T-cell (primary cell): ENCODE measurements at regions not wholly inside any gene's neighbourhood (a gene's known extent, or its start where the extent isn't known, plus 50 kb on each side); places are given as distances from the start of the nearest gene placed in this dataset.

Experiments used
- ATAC-seq, 4 experiments: fragments of 200-7000 bp in 3 of 4; fragments of 150-1000 bp in 1 of 4; cut with Tn5 transposase; replicated peaks in 1 of 4; 1 replicate in 3 of 4; 2 replicates in 1 of 4; pipeline ENCODE4 v1.10.0; 2021; ENCODE audit warnings: moderate library complexity in 3 of 4, mild to moderate bottlenecking in 2 of 4, moderate number of reproducible peaks in 1 of 4
- CTCF ChIA-PET, 2 donors: fragments of 300-600 bp; sonication (Branson Sonifier 250); formaldehyde crosslinking; loops; one replicate each; lab custom pipeline; 2022; ENCODE audit warnings: antibody characterized with exemption in 2 of 2; lab: Charles Lee
- POLR2A ChIA-PET, 2 donors: fragments of 300-600 bp; sonication (Branson Sonifier 250); formaldehyde crosslinking; loops; one replicate each; lab custom pipeline; 2022; ENCODE audit warnings: antibody characterized with exemption in 2 of 2; lab: Charles Lee
- DNase-seq, 35 experiments: peaks; one replicate each; pipeline versions ENCODE4 v3.0.0 to v3.0.0-alpha.2; 2013 to 2023
- H3K27ac ChIP-seq: one replicate; pipeline ENCODE4 v1.5.1; 2013; ENCODE audit warnings: low read length
- H3K27me3 ChIP-seq, 2 experiments: replicated peaks in 1 of 2; 1 replicate in 1 of 2; 2 replicates in 1 of 2; pipeline versions ENCODE4 v1.6.1 to v1.7.0; 2013; ENCODE audit warnings: low read length in 1 of 2, mixed read lengths in 1 of 2; ENCODE audit not compliant: control insufficient read depth in 2 of 2, insufficient read depth in 2 of 2; ENCODE audit errors: extremely low read depth in 1 of 2
- H3K36me3 ChIP-seq, 2 donors: 1 replicate in 1 of 2; 2 replicates in 1 of 2; pipeline versions ENCODE4 v1.6.1 to v1.7.0; 2013; ENCODE audit warnings: low read length in 1 of 2; ENCODE audit not compliant: control insufficient read depth in 2 of 2, insufficient read depth in 1 of 2; ENCODE audit errors: extremely low read depth in 1 of 2
- H3K4me1 ChIP-seq, 2 experiments: 1 replicate in 1 of 2; 2 replicates in 1 of 2; pipeline versions ENCODE4 v1.6.1 to v1.7.0; 2013; ENCODE audit warnings: low read length in 2 of 2, mixed read lengths in 1 of 2; ENCODE audit not compliant: insufficient read depth in 2 of 2, control insufficient read depth in 1 of 2; ENCODE audit errors: extremely low read depth in 1 of 2
- H3K4me3 ChIP-seq, 2 donors: 1 replicate in 1 of 2; 2 replicates in 1 of 2; pipeline versions ENCODE4 v1.5.1 to v1.7.0; 2013; ENCODE audit warnings: mild to moderate bottlenecking in 2 of 2, low read length in 1 of 2, moderate library complexity in 1 of 2; ENCODE audit not compliant: control insufficient read depth in 1 of 2; ENCODE audit errors: extremely low read depth in 1 of 2
- H3K9me3 ChIP-seq: 2 replicates; pipeline ENCODE4 v1.7.0; 2013
- H3K27ac Mint-ChIP-seq, 2 donors: one replicate each; pipeline ENCODE4 v1.8.0; 2020 to 2021; ENCODE audit warnings: mild to moderate bottlenecking in 2 of 2, mixed read lengths in 2 of 2
- H3K27me3 Mint-ChIP-seq, 2 donors: one replicate each; pipeline ENCODE4 v1.8.0; 2021 to 2022; ENCODE audit warnings: mixed read lengths in 2 of 2
- H3K36me3 Mint-ChIP-seq: one replicate; pipeline ENCODE4 v1.8.0; 2021; ENCODE audit warnings: mixed read lengths
- H3K4me1 Mint-ChIP-seq, 3 donors: one replicate each; pipeline ENCODE4 v1.8.0; 2020 to 2022; ENCODE audit warnings: mixed read lengths in 3 of 3, mild to moderate bottlenecking in 1 of 3
- H3K4me3 Mint-ChIP-seq, 3 donors: one replicate each; pipeline ENCODE4 v1.8.0; 2020 to 2022; ENCODE audit warnings: mild to moderate bottlenecking in 3 of 3, mixed read lengths in 3 of 3, moderate library complexity in 3 of 3
- H3K9me3 Mint-ChIP-seq, 3 donors: one replicate each; pipeline ENCODE4 v1.8.0; 2020 to 2022; ENCODE audit warnings: mixed read lengths in 3 of 3
- WGBS: methylation state at CpG from one replicate; pipeline ENCODE4 v1.1.5; 2013; ENCODE audit warnings: missing lambda C conversion rate; ENCODE audit not compliant: insufficient coverage; 5-methylcytosine and 5-hydroxymethylcytosine counted together

GRCh38 chr1:58104960-58105359 lies 441.6 kb downstream of the OMA1 start:
- ChIA-PET CTCF (interaction anchor here in 1 of 2 donors (0.6 kb wide), 1 partner anchor 1278 kb away, joined by 4 read pairs; no protein-coding TSS in a partner anchor), POLR2A (no interaction called here)
- 38% methylated on average over 2 of the region's 4 CpGs for WGBS
- H3K27ac ChIP-seq: no peak overlapping the region
- peaks cover 3 to 8% of the 10 kb centered on the region in 2 donors for H3K27me3 Mint-ChIP-seq
- H3K27me3 ChIP-seq: no peaks in the 10 kb centered on the region
- DNase-seq (no peak), ATAC-seq (no peak)
- no peaks in the 10 kb centered on the region for H3K4me1 ChIP-seq
- H3K4me3 Mint-ChIP-seq: no peak overlapping the region
- H3K9me3 ChIP-seq: no peaks in the 10 kb centered on the region
- no peak overlapping the region for H3K4me3 ChIP-seq
- no peaks in the 10 kb centered on the region for H3K4me1 Mint-ChIP-seq
- no peaks in the 10 kb centered on the region for H3K36me3 ChIP-seq
- no peaks in the 10 kb centered on the region for H3K36me3 Mint-ChIP-seq
- H3K27ac Mint-ChIP-seq: no peak overlapping the region
- H3K9me3 Mint-ChIP-seq: peaks cover 0 to 3% (median 0%) of the 10 kb centered on the region in 3 donors

- H3K9me3 ChIP-seq: no peaks in the 10 kb centered on the region
- H3K9me3 Mint-ChIP-seq: no peaks in the 10 kb centered on the region
- H3K27me3 ChIP-seq: no peaks in the 10 kb centered on the region
- DNase-seq: no peak
- no peak overlapping the region for H3K4me3 Mint-ChIP-seq
- 100% methylated on average over 1 of the region's 2 CpGs for WGBS
- peaks cover 0 to 4% of the 10 kb centered on the region in 2 donors for H3K27me3 Mint-ChIP-seq
- H3K36me3 Mint-ChIP-seq: no peaks in the 10 kb centered on the region
- H3K27ac ChIP-seq: no peak overlapping the region
- no peaks in the 10 kb centered on the region for H3K36me3 ChIP-seq
- no peak overlapping the region for H3K27ac Mint-ChIP-seq
- H3K4me3 ChIP-seq: no peak overlapping the region
- ChIA-PET CTCF (no interaction called here), POLR2A (no interaction called here)
- ATAC-seq: no peak
- H3K4me1 ChIP-seq: no peaks in the 10 kb centered on the region
- no peaks in the 10 kb centered on the region for H3K4me1 Mint-ChIP-seq
Observed at GRCh38 chr1:58096714-58097113, 449.8 kb downstream of the OMA1 start.

GRCh38 chr1:58095183-58095582 lies 451.3 kb downstream of the OMA1 start:
- Mint-ChIP-seq H3K4me3 (no peak overlapping the region), H3K27me3 (peaks cover 0 to 8% of the 10 kb centered on the region in 2 donors), H3K36me3 (no peaks in the 10 kb centered on the region), H3K4me1 (no peaks in the 10 kb centered on the region), H3K9me3 (no peaks in the 10 kb centered on the region), H3K27ac (no peak overlapping the region)
- ChIA-PET CTCF (interaction anchor here in 1 of 2 donors (0.6 kb wide), 1 partner anchor 13 kb away, joined by 3 read pairs; no protein-coding TSS in a partner anchor), POLR2A (no interaction called here)
- Histone ChIP-seq H3K9me3 (no peaks in the 10 kb centered on the region), H3K4me3 (no peak overlapping the region), H3K36me3 (no peaks in the 10 kb centered on the region), H3K4me1 (no peaks in the 10 kb centered on the region), H3K27ac (no peak overlapping the region), H3K27me3 (no peaks in the 10 kb centered on the region)
- ATAC-seq (no peak), DNase-seq (no peak)
- 90% methylated on average over 2 of the region's 5 CpGs for WGBS

GRCh38 chr1:58094221-58094620 lies 452.3 kb downstream of the OMA1 start:
- Mint-ChIP-seq H3K4me1 (peaks cover 0 to 3% (median 0%) of the 10 kb centered on the region in 3 donors), H3K9me3 (no peaks in the 10 kb centered on the region), H3K4me3 (no peak overlapping the region), H3K27me3 (peaks cover 0 to 15% of the 10 kb centered on the region in 2 donors), H3K27ac (no peak overlapping the region), H3K36me3 (no peaks in the 10 kb centered on the region)
- ChIA-PET POLR2A (no interaction called here), CTCF (no interaction called here)
- Histone ChIP-seq H3K27ac (no peak overlapping the region), H3K4me1 (no peaks in the 10 kb centered on the region), H3K27me3 (no peaks in the 10 kb centered on the region), H3K9me3 (no peaks in the 10 kb centered on the region), H3K4me3 (no peak overlapping the region), H3K36me3 (no peaks in the 10 kb centered on the region)
- ATAC-seq (no peak), DNase-seq (no peak)
- no CpG with 5 or more reads among the region's 2 CpGs for WGBS

- Mint-ChIP-seq H3K4me3 (no peak overlapping the region), H3K4me1 (peaks cover 0 to 3% (median 0%) of the 10 kb centered on the region in 3 donors), H3K27ac (no peak overlapping the region), H3K36me3 (no peaks in the 10 kb centered on the region), H3K27me3 (peaks cover 4 to 35% of the 10 kb centered on the region in 2 donors), H3K9me3 (no peaks in the 10 kb centered on the region)
- H3K27ac ChIP-seq: no peak overlapping the region
- ATAC-seq (no peak), DNase-seq (no peak)
- H3K4me1 ChIP-seq: no peaks in the 10 kb centered on the region
- no peaks in the 10 kb centered on the region for H3K27me3 ChIP-seq
- ChIA-PET CTCF (no interaction called here), POLR2A (no interaction called here)
- H3K4me3 ChIP-seq: no peak overlapping the region
- no peaks in the 10 kb centered on the region for H3K36me3 ChIP-seq
- WGBS: 83% methylated on average over 1 of the region's 2 CpGs
- no peaks in the 10 kb centered on the region for H3K9me3 ChIP-seq
Observed at GRCh38 chr1:58090640-58091039, 455.9 kb downstream of the OMA1 start.

DNA sequence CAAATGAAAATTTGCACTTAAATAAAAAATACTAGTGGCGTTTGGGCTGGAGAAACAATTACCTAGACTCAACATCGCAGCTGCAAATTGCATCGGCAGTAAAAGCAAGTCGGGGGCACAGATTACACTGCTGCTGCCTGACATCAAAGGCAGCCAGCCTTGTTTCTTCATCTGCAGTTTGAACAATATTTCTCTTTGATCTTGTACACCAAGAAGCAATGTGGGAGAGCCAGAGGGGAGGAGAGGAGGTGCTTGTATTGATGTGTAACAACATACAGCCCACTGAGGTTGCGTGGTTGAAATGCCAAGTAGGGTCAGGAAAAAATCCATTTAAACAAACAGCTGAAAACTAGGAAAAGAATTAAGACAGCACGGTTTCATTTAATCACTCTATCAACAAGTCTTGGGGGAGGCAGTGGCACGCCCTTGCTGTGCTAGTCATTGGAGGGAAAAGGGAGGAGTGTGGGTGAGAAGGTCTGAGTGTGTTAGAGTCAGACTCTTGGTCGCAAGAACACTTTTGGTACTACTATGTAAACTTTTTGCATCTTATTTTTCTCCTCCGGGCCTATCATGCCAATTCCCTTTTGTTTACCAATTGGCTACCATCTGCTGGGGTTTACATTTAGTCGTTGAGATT lies 456.5 kb downstream of the OMA1 start:
- Histone ChIP-seq H3K4me3 (no peak overlapping the region), H3K36me3 (no peaks in the 10 kb centered on the region), H3K27me3 (no peaks in the 10 kb centered on the region), H3K27ac (no peak overlapping the region), H3K4me1 (no peaks in the 10 kb centered on the region), H3K9me3 (no peaks in the 10 kb centered on the region)
- ChIA-PET POLR2A (no interaction called here), CTCF (no interaction called here)
- Mint-ChIP-seq H3K27ac (no peak overlapping the region), H3K9me3 (no peaks in the 10 kb centered on the region), H3K27me3 (peaks cover 4 to 35% of the 10 kb centered on the region in 2 donors), H3K36me3 (no peaks in the 10 kb centered on the region), H3K4me1 (peaks cover 0 to 3% (median 0%) of the 10 kb centered on the region in 3 donors), H3K4me3 (no peak overlapping the region)
- DNase-seq (peak in 1 of 35 experiments; percentile 2), ATAC-seq (no peak)
- 100% methylated on average over 1 of the region's 10 CpGs for WGBS
